MG63 (cell line): ENCODE measurements at regions not wholly inside any gene's neighbourhood (a gene's known extent, or its start where the extent isn't known, plus 50 kb on each side); places are given as distances from the start of the nearest gene placed in this dataset.

Source experiments
- DNase-seq: peaks from one replicate; pipeline ENCODE4 v3.0.0-alpha.2; 2020
- H3K27me3 ChIP-seq: fragments of 250-450 bp; sonication (Bioruptor Pico); 2 replicates; pipeline ENCODE4 v1.5.1; 2020; ENCODE audit warnings: mild to moderate bottlenecking, moderate library complexity
- H3K36me3 ChIP-seq: fragments of 250-450 bp; sonication (Bioruptor Pico); 2 replicates; pipeline ENCODE4 v1.5.1; 2020; ENCODE audit warnings: mild to moderate bottlenecking, moderate library complexity
- H3K4me3 ChIP-seq: fragments of 250-450 bp; sonication (Bioruptor Pico); 2 replicates; pipeline ENCODE4 v1.5.1; 2020; ENCODE audit warnings: mild to moderate bottlenecking, moderate library complexity
- H3K9me3 ChIP-seq: fragments of 250-450 bp; sonication (Bioruptor Pico); 2 replicates; pipeline ENCODE4 v1.5.1; 2020; ENCODE audit warnings: mild to moderate bottlenecking, moderate library complexity

GRCh38 chr5:126339215-126339805, 83.9 kb upstream of the GRAMD2B start:
- Histone ChIP-seq H3K4me3 (no peak overlapping the region), H3K36me3 (no peaks in the 10 kb centered on the region), H3K9me3 (no peaks in the 10 kb centered on the region), H3K27me3 (no peaks in the 10 kb centered on the region; the same call in 1 of the 2 replicates)
- DNase-seq: peak; percentile 15

GRCh38 chr5:126341906-126342630, 81.1 kb upstream of the GRAMD2B start:
- no peak for DNase-seq
- H3K9me3 ChIP-seq: no peaks in the 10 kb centered on the region
- no peaks in the 10 kb centered on the region for H3K36me3 ChIP-seq
- H3K4me3 ChIP-seq: no peak overlapping the region
- peaks cover 3% of the 10 kb centered on the region; the same call in 1 of the 2 replicates for H3K27me3 ChIP-seq

- Histone ChIP-seq H3K4me3 (no peak overlapping the region), H3K9me3 (no peaks in the 10 kb centered on the region)
- no peak for DNase-seq
These were observed 74.2 kb upstream of the GRAMD2B start for GRCh38 chr5:126348855-126349635.

GRCh38 chr5:126351153-126351552, 72.1 kb upstream of the GRAMD2B start:
- no peak for DNase-seq
- Histone ChIP-seq H3K9me3 (no peaks in the 10 kb centered on the region), H3K36me3 (no peaks in the 10 kb centered on the region), H3K4me3 (no peak overlapping the region), H3K27me3 (no peaks in the 10 kb centered on the region)

More at GRCh38 chr5:126348855-126349635, 74.2 kb upstream of the GRAMD2B start:
- Histone ChIP-seq H3K36me3 (no peaks in the 10 kb centered on the region), H3K27me3 (peaks cover 3% of the 10 kb centered on the region; the same call in 1 of the 2 replicates)

- no peaks in the 10 kb centered on the region for H3K9me3 ChIP-seq
- peak; percentile 23 for DNase-seq
- peak overlapping the region; percentile 16 for H3K4me3 ChIP-seq
- no peaks in the 10 kb centered on the region for H3K36me3 ChIP-seq
- no peaks in the 10 kb centered on the region for H3K27me3 ChIP-seq
These were observed 69.0 kb upstream of the GRAMD2B start for GRCh38 chr5:126354012-126354857.

GRCh38 chr5:126354858-126355731, 68.1 kb upstream of the GRAMD2B start:
- Histone ChIP-seq H3K4me3 (no peak overlapping the region), H3K36me3 (no peaks in the 10 kb centered on the region), H3K27me3 (no peaks in the 10 kb centered on the region), H3K9me3 (no peaks in the 10 kb centered on the region)
- no peak for DNase-seq

- Histone ChIP-seq H3K9me3 (no peaks in the 10 kb centered on the region), H3K27me3 (no peaks in the 10 kb centered on the region), H3K4me3 (no peak overlapping the region), H3K36me3 (no peaks in the 10 kb centered on the region)
- DNase-seq: no peak
These were observed 67.3 kb upstream of the GRAMD2B start for GRCh38 chr5:126355940-126356339.

GRCh38 chr5:126357585-126358342, 65.4 kb upstream of the GRAMD2B start:
- no peak for DNase-seq

GRCh38 chr5:126358525-126358924, 64.7 kb upstream of the GRAMD2B start:
- H3K27me3 ChIP-seq: no peaks in the 10 kb centered on the region
- H3K36me3 ChIP-seq: no peaks in the 10 kb centered on the region
- no peak overlapping the region for H3K4me3 ChIP-seq
- H3K9me3 ChIP-seq: no peaks in the 10 kb centered on the region
- no peak for DNase-seq

More at GRCh38 chr5:126357585-126358342, 65.4 kb upstream of the GRAMD2B start:
- no peaks in the 10 kb centered on the region for H3K36me3 ChIP-seq
- H3K9me3 ChIP-seq: no peaks in the 10 kb centered on the region
- H3K27me3 ChIP-seq: no peaks in the 10 kb centered on the region
- no peak overlapping the region for H3K4me3 ChIP-seq

- Histone ChIP-seq H3K4me3 (no peak overlapping the region), H3K9me3 (no peaks in the 10 kb centered on the region), H3K36me3 (no peaks in the 10 kb centered on the region), H3K27me3 (no peaks in the 10 kb centered on the region)
- no peak for DNase-seq
These were observed 63.3 kb upstream of the GRAMD2B start for GRCh38 chr5:126359884-126360283.

GRCh38 chr5:126360467-126360866, 62.7 kb upstream of the GRAMD2B start:
- Histone ChIP-seq H3K9me3 (no peaks in the 10 kb centered on the region), H3K36me3 (no peaks in the 10 kb centered on the region), H3K27me3 (no peaks in the 10 kb centered on the region)

GRCh38 chr5:126363658-126364057, 59.6 kb upstream of the GRAMD2B start:
- Histone ChIP-seq H3K36me3 (no peaks in the 10 kb centered on the region), H3K4me3 (no peak overlapping the region), H3K27me3 (no peaks in the 10 kb centered on the region), H3K9me3 (no peaks in the 10 kb centered on the region)
- DNase-seq: no peak

More at GRCh38 chr5:126360467-126360866, 62.7 kb upstream of the GRAMD2B start:
- no peak overlapping the region for H3K4me3 ChIP-seq
- no peak for DNase-seq

- DNase-seq: no peak
- H3K36me3 ChIP-seq: no peaks in the 10 kb centered on the region
- no peak overlapping the region for H3K4me3 ChIP-seq
- H3K27me3 ChIP-seq: no peaks in the 10 kb centered on the region
- H3K9me3 ChIP-seq: no peaks in the 10 kb centered on the region
These were observed 58.9 kb upstream of the GRAMD2B start for GRCh38 chr5:126364206-126364902.

- no peak for DNase-seq
These were observed 57.6 kb upstream of the GRAMD2B start for GRCh38 chr5:126365446-126366198.

More at GRCh38 chr5:126365446-126366198, 57.6 kb upstream of the GRAMD2B start:
- H3K4me3 ChIP-seq: no peak overlapping the region
- H3K9me3 ChIP-seq: no peaks in the 10 kb centered on the region
- H3K27me3 ChIP-seq: no peaks in the 10 kb centered on the region
- no peaks in the 10 kb centered on the region for H3K36me3 ChIP-seq
